ENCODE measurements at regions not wholly inside any gene's neighbourhood (a gene's known extent, or its start where the extent isn't known, plus 50 kb on each side); places are given as distances from the start of the nearest gene placed in this dataset.

DNA sequence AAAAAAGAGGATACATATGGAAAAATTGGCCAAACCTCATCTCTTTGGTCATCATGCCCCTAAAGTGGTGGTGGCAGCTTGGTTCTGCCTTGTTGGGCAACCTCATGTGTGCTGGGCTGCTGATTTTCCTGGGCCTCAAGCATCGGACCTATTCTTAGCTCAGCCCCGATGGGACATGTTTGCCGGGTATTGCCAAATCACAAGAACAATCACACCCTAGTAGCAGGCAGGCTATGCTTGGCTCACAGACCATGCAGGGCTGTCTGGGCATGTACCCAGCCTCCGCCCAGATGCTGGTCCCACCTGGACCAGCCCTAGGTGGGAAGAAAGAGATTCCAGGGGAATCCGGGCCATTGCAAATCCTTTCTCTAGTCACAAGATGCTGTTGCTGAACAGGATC lies 189.4 kb upstream of the FGGY start:
- in situ Hi-C loops (cut with MboI; ENCODE audit: low pct_unique_long_range_greater_than_20kb, low sequenced_read_pairs, unreplicated experiment) = no loop called here
- TF ChIP-seq, protein P1, sequence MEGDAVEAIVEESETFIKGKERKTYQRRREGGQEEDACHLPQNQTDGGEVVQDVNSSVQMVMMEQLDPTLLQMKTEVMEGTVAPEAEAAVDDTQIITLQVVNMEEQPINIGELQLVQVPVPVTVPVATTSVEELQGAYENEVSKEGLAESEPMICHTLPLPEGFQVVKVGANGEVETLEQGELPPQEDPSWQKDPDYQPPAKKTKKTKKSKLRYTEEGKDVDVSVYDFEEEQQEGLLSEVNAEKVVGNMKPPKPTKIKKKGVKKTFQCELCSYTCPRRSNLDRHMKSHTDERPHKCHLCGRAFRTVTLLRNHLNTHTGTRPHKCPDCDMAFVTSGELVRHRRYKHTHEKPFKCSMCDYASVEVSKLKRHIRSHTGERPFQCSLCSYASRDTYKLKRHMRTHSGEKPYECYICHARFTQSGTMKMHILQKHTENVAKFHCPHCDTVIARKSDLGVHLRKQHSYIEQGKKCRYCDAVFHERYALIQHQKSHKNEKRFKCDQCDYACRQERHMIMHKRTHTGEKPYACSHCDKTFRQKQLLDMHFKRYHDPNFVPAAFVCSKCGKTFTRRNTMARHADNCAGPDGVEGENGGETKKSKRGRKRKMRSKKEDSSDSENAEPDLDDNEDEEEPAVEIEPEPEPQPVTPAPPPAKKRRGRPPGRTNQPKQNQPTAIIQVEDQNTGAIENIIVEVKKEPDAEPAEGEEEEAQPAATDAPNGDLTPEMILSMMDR (IDR thresholded peaks at IDR 0.05; ENCODE audit: extremely low read depth, insufficient read depth, missing control alignments) = no peak
- no peak for DNase-seq (ENCODE audit: low spot score)

DNA sequence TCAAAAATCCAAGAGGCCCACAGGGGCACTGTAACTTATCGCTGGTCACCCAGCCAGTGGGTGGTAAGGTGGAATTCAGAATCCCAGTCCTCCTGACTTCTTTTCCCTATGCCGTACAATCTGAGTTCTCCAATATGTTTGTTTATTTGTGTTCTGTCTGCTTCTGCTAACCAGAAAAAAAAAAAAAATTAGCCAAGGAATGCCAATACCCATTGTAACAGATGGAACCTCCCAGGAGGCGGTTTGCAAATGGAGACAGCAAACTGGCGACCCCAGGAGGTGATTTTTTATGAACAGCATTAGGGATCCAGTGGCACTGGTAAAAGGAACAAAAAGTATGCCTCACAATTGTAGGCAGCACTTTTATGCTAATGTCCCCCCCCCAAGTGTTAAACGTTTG lies 189.0 kb upstream of the FGGY start:
- no peak for DNase-seq (ENCODE audit: low spot score)
- in situ Hi-C loops (cut with MboI; ENCODE audit: low pct_unique_long_range_greater_than_20kb, low sequenced_read_pairs, unreplicated experiment) = no loop called here

DNA sequence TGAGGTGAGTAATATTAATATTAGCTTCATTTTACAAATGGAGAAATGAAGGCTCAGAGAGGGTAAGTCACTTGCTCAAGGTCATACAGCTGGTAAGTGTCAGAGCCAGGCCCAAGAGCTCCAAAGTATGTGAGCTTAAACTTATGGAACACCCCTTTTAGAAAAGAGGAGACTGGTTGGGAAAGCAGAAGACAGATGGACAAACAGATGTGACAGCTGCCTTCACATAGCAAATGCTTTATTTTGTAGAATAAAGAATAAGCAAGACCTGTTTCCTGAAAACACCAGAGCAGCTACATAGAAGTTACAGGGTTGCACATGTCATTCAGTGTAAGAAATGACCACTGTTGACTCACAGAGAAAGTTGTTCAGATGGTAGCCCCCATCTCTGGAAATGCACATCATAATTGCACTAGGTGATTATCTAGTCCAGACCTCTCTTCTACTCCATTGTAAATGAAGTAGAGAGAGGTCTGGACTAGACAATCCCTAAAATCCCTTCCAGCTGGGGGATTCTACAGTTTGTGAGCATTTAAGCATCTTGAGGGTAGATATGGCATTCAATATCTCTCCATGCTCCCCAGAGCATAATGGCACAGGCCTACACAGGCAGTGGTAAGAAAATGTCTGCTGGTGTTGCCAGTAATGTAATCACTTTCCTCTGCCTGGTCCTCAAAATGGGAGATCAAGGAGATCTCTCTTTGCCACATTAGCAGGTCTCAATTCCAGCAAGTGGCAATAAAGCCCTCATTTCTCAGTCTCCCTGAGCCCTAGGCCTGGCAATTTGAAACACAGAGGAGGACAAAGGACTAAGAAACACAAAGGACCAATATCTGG lies 188.2 kb upstream of the FGGY start:
- TF ChIP-seq, protein P1 (IDR thresholded peaks at IDR 0.05; ENCODE audit: extremely low read depth, insufficient read depth, missing control alignments) = no peak
- in situ Hi-C loops (cut with MboI; ENCODE audit: low pct_unique_long_range_greater_than_20kb, low sequenced_read_pairs, unreplicated experiment) = no loop called here

More for the DNA sequence above, 189.0 kb upstream of the FGGY start:
- TF ChIP-seq, protein P1 (IDR thresholded peaks at IDR 0.05; ENCODE audit: extremely low read depth, insufficient read depth, missing control alignments) = no peak

DNA sequence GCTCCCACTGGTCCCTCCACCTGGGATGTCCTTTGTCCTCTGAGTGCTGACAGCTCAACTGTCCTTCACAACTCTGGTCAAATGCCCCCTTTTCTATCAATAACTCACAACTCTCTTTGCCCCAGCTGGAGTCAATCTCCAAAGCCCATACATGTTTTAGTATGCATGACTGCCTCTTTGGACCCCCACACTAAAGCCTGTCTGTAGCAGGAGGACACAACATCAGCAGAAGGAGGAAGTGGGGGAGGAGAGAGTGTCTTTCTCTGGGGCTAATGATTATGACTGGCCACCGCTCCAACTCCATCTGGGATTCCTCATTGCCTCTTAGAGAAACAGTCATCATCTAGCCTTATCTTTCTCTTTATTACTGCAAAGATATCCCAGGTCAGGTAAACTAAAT lies 186.6 kb upstream of the FGGY start:
- no peak for DNase-seq (ENCODE audit: low spot score)
- in situ Hi-C loops (cut with MboI; ENCODE audit: low pct_unique_long_range_greater_than_20kb, low sequenced_read_pairs, unreplicated experiment) = no loop called here
- TF ChIP-seq, protein P1 (IDR thresholded peaks at IDR 0.05; ENCODE audit: extremely low read depth, insufficient read depth, missing control alignments) = no peak

More for the DNA sequence above, 188.2 kb upstream of the FGGY start:
- no peak for DNase-seq (ENCODE audit: low spot score)

DNA sequence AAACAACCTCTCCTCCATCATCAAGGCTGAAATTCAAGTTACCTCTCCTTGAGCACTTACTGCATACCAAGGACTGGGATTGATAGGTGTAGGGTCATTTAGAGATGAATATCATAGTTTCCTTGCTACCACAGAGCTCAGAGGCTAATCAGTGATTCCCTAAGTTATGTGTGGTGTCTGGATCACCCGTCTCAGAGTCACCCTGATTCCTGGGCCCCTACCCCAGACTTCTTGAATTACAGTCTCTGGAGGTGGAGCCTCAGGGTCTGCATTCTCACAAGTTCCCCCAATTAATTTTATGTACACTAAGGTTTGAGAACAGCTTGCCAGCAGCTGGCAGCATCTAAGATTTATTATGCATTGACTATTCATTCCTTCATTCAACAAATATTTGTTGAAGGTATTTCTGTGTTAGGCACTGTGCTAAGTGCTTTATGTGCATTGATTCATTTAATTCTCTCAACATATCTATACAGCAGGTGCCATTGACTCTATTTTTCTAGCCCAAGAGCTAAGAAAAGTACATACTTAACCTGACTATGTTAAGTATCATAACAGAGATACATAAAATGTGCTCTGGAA lies 182.9 kb upstream of the FGGY start:
- no peak for DNase-seq (ENCODE audit: low spot score)
- in situ Hi-C loops (cut with MboI; ENCODE audit: low pct_unique_long_range_greater_than_20kb, low sequenced_read_pairs, unreplicated experiment) = no loop called here

DNA sequence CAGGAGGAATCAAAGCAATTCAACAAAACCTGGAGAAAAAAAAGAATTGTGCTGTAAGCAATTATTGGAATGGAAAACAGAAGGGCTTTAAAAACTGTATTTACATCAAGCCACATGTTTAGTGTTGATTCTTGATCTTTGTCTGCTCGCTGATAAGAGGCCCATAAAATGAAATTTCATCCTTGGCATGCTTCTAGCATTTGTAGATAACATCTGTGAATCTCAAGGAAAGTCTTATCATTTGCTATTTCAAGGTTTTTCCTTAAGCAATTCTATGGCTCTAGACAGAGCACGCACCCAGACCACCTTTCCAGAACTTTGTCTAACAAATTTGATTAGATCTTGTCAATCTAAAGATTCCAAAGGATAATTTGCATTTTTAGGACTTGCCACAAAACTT lies 181.0 kb upstream of the FGGY start:
- TF ChIP-seq, protein P1 (IDR thresholded peaks at IDR 0.05; ENCODE audit: extremely low read depth, insufficient read depth, missing control alignments) = no peak
- no peak for DNase-seq (ENCODE audit: low spot score)
- in situ Hi-C loops (cut with MboI; ENCODE audit: low pct_unique_long_range_greater_than_20kb, low sequenced_read_pairs, unreplicated experiment) = no loop called here

More for the DNA sequence above, 182.9 kb upstream of the FGGY start:
- TF ChIP-seq, protein P1 (IDR thresholded peaks at IDR 0.05; ENCODE audit: extremely low read depth, insufficient read depth, missing control alignments) = no peak
